K562 (cell line): ENCODE measurements at regions not wholly inside any gene's neighbourhood (a gene's known extent, or its start where the extent isn't known, plus 50 kb on each side); places are given as distances from the start of the nearest gene placed in this dataset.

ENCODE experiments used
- ATAC-seq: fragments of 200-7000 bp; cut with Tn5 transposase; 3 replicates; pipeline ENCODE4 v1.9.1; 2020; ENCODE audit warnings: moderate library complexity
- BruUV-seq: library from RNA; stranded (reverse); fragments of 400-500 nt; replicated peaks from 2 replicates; lab custom pipeline; 2021; lab: Mats Ljungman, UMichigan
- CTCF ChIA-PET: fragments of 300-600 bp; formaldehyde crosslinking; extraction: SDS; loops from one replicate; lab custom pipeline; 2021; ENCODE audit warnings: low intra/inter-chr PET ratio; lab: Yijun Ruan, JAX
- POLR2A ChIA-PET: fragments of 300-600, 350-650 bp; sonication (Branson Sonifier 250); formaldehyde crosslinking; extraction: SDS; loops from one replicate; lab custom pipeline; 2021; ENCODE audit warnings: antibody characterized with exemption, inconsistent platforms; lab: Yijun Ruan, JAX
- DNase-seq, 4 experiments: peaks; one replicate each; pipeline versions ENCODE4 v3.0.0 to v3.0.0-alpha.2; 2011 to 2018; ENCODE audit warnings: low spot score in 3 of 4, mixed read lengths in 3 of 4; ENCODE audit errors: extremely low read depth in 1 of 4
- FAIRE-seq: peaks from 2 replicates; lab custom pipeline; 2011; peaks lifted over from hg19 to GRCh38; lab: Jason Lieb, UNC
- H2AFZ ChIP-seq: 2 replicates; pipeline ENCODE4 v1.6.0; 2011; ENCODE audit warnings: low read depth, low read length, control low read depth, inconsistent platforms
- H3K27ac ChIP-seq: fragments of 200-600 bp; 3 replicates; pipeline ENCODE4 v1.8.0; 2011; ENCODE audit warnings: low read depth, mild to moderate bottlenecking, control low read depth, inconsistent platforms, low read length, moderate library complexity, mixed read lengths; ENCODE audit errors: extremely low read depth
- H3K27me3 ChIP-seq, 2 experiments: fragments of 300-600 bp in 1 of 2; 2 replicates in 1 of 2; 3 replicates in 1 of 2; pipeline versions ENCODE4 v1.6.0 to v1.8.0; 2011; ENCODE audit warnings: inconsistent platforms in 2 of 2, low read length in 2 of 2, mild to moderate bottlenecking in 1 of 2, mixed read lengths in 1 of 2, moderate library complexity in 1 of 2; ENCODE audit not compliant: control insufficient read depth in 2 of 2, insufficient read depth in 2 of 2
- H3K36me3 ChIP-seq: fragments of 300-600 bp; 3 replicates; pipeline ENCODE4 v1.8.0; 2011; ENCODE audit warnings: mild to moderate bottlenecking, low read length, inconsistent platforms; ENCODE audit not compliant: control insufficient read depth, insufficient read depth
- H3K4me1 ChIP-seq, 2 experiments: fragments of 200-600 bp in 1 of 2; replicated peaks in 1 of 2; 2 replicates in 1 of 2; 3 replicates in 1 of 2; pipeline versions ENCODE4 v1.5.1 to v1.8.0; 2011; ENCODE audit warnings: inconsistent platforms in 2 of 2, low read length in 2 of 2, mild to moderate bottlenecking in 1 of 2, mixed read lengths in 1 of 2, moderate library complexity in 1 of 2; ENCODE audit not compliant: control insufficient read depth in 2 of 2, insufficient read depth in 2 of 2
- H3K4me2 ChIP-seq: 2 replicates; pipeline ENCODE4 v1.6.1; 2011; ENCODE audit warnings: low read length, control low read depth, inconsistent platforms, mixed read lengths; ENCODE audit not compliant: insufficient read depth
- H3K4me3 ChIP-seq: fragments of 200-600 bp; sonication (generic), shearing (Covaris generic); 2 replicates; pipeline ENCODE4 v1.5.1; 2016; ENCODE audit warnings: control low read depth, inconsistent platforms
- H3K79me2 ChIP-seq: fragments of 200-600 bp; 3 replicates; pipeline ENCODE4 v1.8.0; 2011; ENCODE audit warnings: low read length, inconsistent platforms; ENCODE audit not compliant: control insufficient read depth, insufficient read depth
- H3K9ac ChIP-seq, 2 experiments: 2 replicates each; pipeline versions ENCODE4 v1.6.0 to v1.6.1; 2011; ENCODE audit warnings: low read depth in 2 of 2, low read length in 2 of 2, control low read depth in 1 of 2, inconsistent platforms in 1 of 2, mild to moderate bottlenecking in 1 of 2, mixed read lengths in 1 of 2; ENCODE audit not compliant: insufficient read depth in 1 of 2
- H3K9me1 ChIP-seq: one replicate; pipeline ENCODE4 v1.6.0; 2011; ENCODE audit warnings: inconsistent platforms, mild to moderate bottlenecking, low read length, moderate library complexity; ENCODE audit not compliant: control insufficient read depth, insufficient read depth
- H3K9me3 ChIP-seq: replicated peaks from 2 replicates; pipeline ENCODE4 v1.5.1; 2011; ENCODE audit warnings: low read depth, low read length, inconsistent platforms; ENCODE audit not compliant: control insufficient read depth, insufficient read depth
- H4K20me1 ChIP-seq: replicated peaks from 2 replicates; pipeline ENCODE4 v1.6.1; 2011; ENCODE audit warnings: low read length, inconsistent platforms, mixed read lengths; ENCODE audit not compliant: control insufficient read depth, insufficient read depth
- ATF2 ChIP-seq: sonication (generic); formaldehyde crosslinking; IDR thresholded peaks from 2 replicates; pipeline ENCODE4 v1.8.1; 2022; ENCODE audit warnings: missing genetic modification reagents
- CBX3 ChIP-seq, 2 experiments: IDR thresholded peaks; 1 replicate in 1 of 2; 2 replicates in 1 of 2; pipeline ENCODE4 v1.6.1; 2012; ENCODE audit warnings: inconsistent platforms in 2 of 2, low read length in 2 of 2, borderline replicate concordance in 1 of 2, control low read depth in 1 of 2
- CHD4 ChIP-seq: fragments of 200-600 bp; sonication (generic); IDR thresholded peaks from 3 replicates; pipeline ENCODE4 v1.6.1; 2012; ENCODE audit warnings: low read depth, mild to moderate bottlenecking, mixed read lengths, low read length, inconsistent platforms; ENCODE audit not compliant: insufficient read depth, insufficient replicate concordance, poor library complexity, severe bottlenecking
- TCFL5 ChIP-seq: fragments of 250-450 bp; sonication (Bioruptor Pico); conservative IDR thresholded peaks from 2 replicates; pipeline ENCODE4 v1.6.1; 2021; ENCODE audit warnings: mild to moderate bottlenecking, moderate library complexity, matching md5 sums
- TGIF2 ChIP-seq: sonication (generic); formaldehyde crosslinking; IDR thresholded peaks from 2 replicates; pipeline ENCODE4 v1.8.1; 2022; ENCODE audit warnings: mild to moderate bottlenecking, missing genetic modification reagents, moderate library complexity
- ZKSCAN3 ChIP-seq: fragments of 250-450 bp; sonication (Bioruptor Pico); IDR thresholded peaks from 2 replicates; pipeline ENCODE4 v1.4.0; 2020
- ZNF3 ChIP-seq: fragments of 250-450 bp; sonication (Bioruptor Pico); IDR thresholded peaks from 2 replicates; pipeline ENCODE4 v1.5.0; 2021; ENCODE audit warnings: mild to moderate bottlenecking, moderate library complexity
- ZNF347 ChIP-seq: fragments of 450-650 bp; formaldehyde crosslinking; IDR thresholded peaks from 2 replicates; pipeline ENCODE4 v1.4.0; 2020; ENCODE audit warnings: low read depth, mild to moderate bottlenecking, moderate library complexity
- in situ Hi-C: fragments of 300-500 bp; cut with MboI; formaldehyde crosslinking; loops from 4 replicates; pipeline ENCODE4 v1.15.0; 2018; ENCODE audit warnings: inconsistent platforms, mixed read lengths
- intact Hi-C: fragments of 100-400 bp; cut with micrococcal nuclease; formaldehyde crosslinking; loops from 2 replicates; pipeline ENCODE4 v1.14.2; 2022

GRCh38 chr18:44323125-44323524, 357.6 kb upstream of the SETBP1 start:
- DNase-seq: no peak
- ATAC-seq: no peak
- H3K4me3 ChIP-seq: no peak overlapping the region
- H3K4me2 ChIP-seq: no peak overlapping the region
- no peaks in the 10 kb centered on the region for H3K9me3 ChIP-seq
- H3K9me1 ChIP-seq: no peaks in the 10 kb centered on the region
- no TSS peak for BruUV-seq
- H4K20me1 ChIP-seq: no peaks in the 10 kb centered on the region
- intact Hi-C loops (no loop called here), in situ Hi-C loops (no loop called here)
- H3K27me3 ChIP-seq: no peaks in the 10 kb centered on the region
- CTCF ChIA-PET: no interaction called here
- H3K36me3 ChIP-seq: no peaks in the 10 kb centered on the region
- POLR2A ChIA-PET: no interaction called here
- no peaks in the 10 kb centered on the region for H3K4me1 ChIP-seq
- no peaks in the 10 kb centered on the region for H3K79me2 ChIP-seq
- FAIRE-seq: no peak
- no peak overlapping the region for H2AFZ ChIP-seq
- H3K9ac ChIP-seq: no peak overlapping the region
- no peak for TF ChIP-seq ZNF347 (CRISPR knock-in tag)
- no peak for TF ChIP-seq ZKSCAN3
- no peak for TF ChIP-seq TCFL5 (CRISPR knock-in tag)
- TF ChIP-seq CBX3 (IDR thresholded peaks at IDR 0.05; ENCODE audit: borderline replicate concordance in 1 of 2, low read length in 2 of 2): no peak
- no peak for TF ChIP-seq TGIF2 (CRISPR knock-in tag)
- TF ChIP-seq CHD4: no peak
- no peak for TF ChIP-seq ZNF3 (CRISPR knock-in tag)
- no peak for TF ChIP-seq ATF2 (CRISPR knock-in tag)
- H3K27ac ChIP-seq: no peak overlapping the region
